GM23338 (cell line): ENCODE measurements at regions not wholly inside any gene's neighbourhood (a gene's known extent, or its start where the extent isn't known, plus 50 kb on each side); places are given as distances from the start of the nearest gene placed in this dataset.

ENCODE experiments used
- ATAC-seq: fragments of 200-7000 bp; cut with Tn5 transposase; 3 replicates; pipeline ENCODE4 v1.9.1; 2020
- DNase-seq: peaks from one replicate; pipeline ENCODE4 v3.0.0-alpha.2; 2015; ENCODE audit warnings: low spot score
- H2AFZ ChIP-seq: fragments of 200-600 bp; sonication (generic); 2 replicates; pipeline ENCODE4 v1.8.0; 2016; ENCODE audit warnings: antibody characterized with exemption, mild to moderate bottlenecking, moderate library complexity
- H3F3A ChIP-seq: fragments of 200-600 bp; sonication (generic); replicated peaks from 2 replicates; pipeline ENCODE4 v1.8.0; 2017; ENCODE audit warnings: antibody characterized with exemption, mixed run types, low read depth
- H3K27ac ChIP-seq: fragments of 200-600 bp; sonication (generic); 2 replicates; pipeline ENCODE4 v1.6.1; 2016; ENCODE audit warnings: low read depth
- H3K27me3 ChIP-seq: fragments of 200-600 bp; sonication (generic); 2 replicates; pipeline ENCODE4 v1.8.0; 2016; ENCODE audit warnings: mild to moderate bottlenecking, mixed run types, moderate library complexity; ENCODE audit not compliant: insufficient read depth
- H3K36me3 ChIP-seq: fragments of 200-600 bp; sonication (generic); 2 replicates; pipeline ENCODE4 v1.8.0; 2016; ENCODE audit warnings: mild to moderate bottlenecking; ENCODE audit not compliant: insufficient read depth
- H3K4me1 ChIP-seq: fragments of 200-600 bp; sonication (generic); 2 replicates; pipeline ENCODE4 v1.8.0; 2016; ENCODE audit warnings: mild to moderate bottlenecking, moderate library complexity; ENCODE audit not compliant: insufficient read depth
- H3K4me2 ChIP-seq: fragments of 200-600 bp; sonication (generic); 2 replicates; pipeline ENCODE4 v1.7.1; 2017; ENCODE audit warnings: mixed run types
- H3K4me3 ChIP-seq: fragments of 200-600 bp; sonication (generic); 2 replicates; pipeline ENCODE4 v1.6.1; 2016; ENCODE audit warnings: mixed run types
- H3K79me2 ChIP-seq: fragments of 200-600 bp; sonication (generic); replicated peaks from 2 replicates; pipeline ENCODE4 v1.8.0; 2017; ENCODE audit warnings: mild to moderate bottlenecking; ENCODE audit not compliant: insufficient read depth
- H3K9me2 ChIP-seq: fragments of 200-600 bp; sonication (generic); 2 replicates; pipeline ENCODE4 v1.8.0; 2017; ENCODE audit not compliant: insufficient read depth
- H4K20me1 ChIP-seq: fragments of 200-600 bp; sonication (generic); replicated peaks from 2 replicates; pipeline ENCODE4 v1.8.0; 2017; ENCODE audit warnings: mild to moderate bottlenecking; ENCODE audit not compliant: insufficient read depth
- H3K27ac Mint-ChIP-seq: 2 replicates; pipeline ENCODE4 v1.8.0; 2020; ENCODE audit warnings: inconsistent platforms, mild to moderate bottlenecking, moderate library complexity, mixed read lengths
- H3K27me3 Mint-ChIP-seq: 3 replicates; pipeline ENCODE4 v1.8.0; 2022; ENCODE audit warnings: low read depth, mild to moderate bottlenecking, moderate library complexity, mixed read lengths, inconsistent platforms; ENCODE audit not compliant: insufficient read depth, poor library complexity
- H3K36me3 Mint-ChIP-seq: 3 replicates; pipeline ENCODE4 v1.8.0; 2021; ENCODE audit warnings: low read depth, mild to moderate bottlenecking, inconsistent platforms, moderate library complexity, mixed read lengths
- H3K4me1 Mint-ChIP-seq: 3 replicates; pipeline ENCODE4 v1.8.0; 2020; ENCODE audit warnings: mild to moderate bottlenecking, inconsistent platforms, mixed read lengths
- H3K4me3 Mint-ChIP-seq: 3 replicates; pipeline ENCODE4 v1.8.0; 2021; ENCODE audit warnings: moderate library complexity, mild to moderate bottlenecking, inconsistent platforms, mixed read lengths
- H3K9me3 Mint-ChIP-seq: 3 replicates; pipeline ENCODE4 v1.8.0; 2020; ENCODE audit warnings: moderate library complexity, mild to moderate bottlenecking, inconsistent platforms, mixed read lengths
- CREB1 ChIP-seq: fragments of 250-450 bp; sonication (Bioruptor Pico); IDR thresholded peaks from 2 replicates; pipeline ENCODE4 v1.5.0; 2020; ENCODE audit warnings: low read depth, mild to moderate bottlenecking, moderate library complexity
- EZH2 ChIP-seq: fragments of 200-600 bp; sonication (generic); IDR thresholded peaks from one replicate; pipeline ENCODE4 v1.8.0; 2017; ENCODE audit warnings: antibody characterized with exemption, mild to moderate bottlenecking, low read depth; ENCODE audit not compliant: unreplicated experiment
- JUNB ChIP-seq: IDR thresholded peaks from one replicate; pipeline ENCODE4 v1.6.1; 2016; ENCODE audit warnings: antibody characterized with exemption; ENCODE audit not compliant: unreplicated experiment
- NANOG ChIP-seq: IDR thresholded peaks from 2 replicates; pipeline ENCODE4 v1.6.1; 2016; ENCODE audit warnings: antibody characterized with exemption, borderline replicate concordance
- STAT1 ChIP-seq: IDR thresholded peaks from one replicate; pipeline ENCODE4 v1.6.1; 2016; ENCODE audit warnings: antibody characterized with exemption; ENCODE audit not compliant: unreplicated experiment
- ZNF114 ChIP-seq: fragments of 250-450 bp; sonication (Bioruptor Pico); IDR thresholded peaks from 2 replicates; pipeline ENCODE4 v1.5.0; 2020; ENCODE audit warnings: mild to moderate bottlenecking, moderate library complexity
- ZNF331 ChIP-seq: fragments of 250-450 bp; sonication (Bioruptor Pico); IDR thresholded peaks from 2 replicates; pipeline ENCODE4 v1.5.0; 2020; ENCODE audit warnings: low read depth, mild to moderate bottlenecking, moderate library complexity
- TF ChIP-seq, protein P1 (sequence below), 2 experiments: fragments of 200-600 bp in 1 of 2; sonication (generic) in 1 of 2; conservative IDR thresholded peaks; 2 replicates each; pipeline versions ENCODE4 v1.5.1 to v1.6.1; 2016 to 2017; ENCODE audit warnings: antibody characterized with exemption in 2 of 2, low read depth in 2 of 2, mild to moderate bottlenecking in 2 of 2, moderate library complexity in 1 of 2
- TF ChIP-seq, protein P2 (sequence below): IDR thresholded peaks from 2 replicates; pipeline ENCODE4 v1.6.1; 2016; ENCODE audit warnings: antibody characterized with exemption
- TF ChIP-seq, protein P3 (sequence below): IDR thresholded peaks from one replicate; pipeline ENCODE4 v1.6.1; 2018; ENCODE audit warnings: antibody characterized with exemption; ENCODE audit not compliant: unreplicated experiment

DNA sequence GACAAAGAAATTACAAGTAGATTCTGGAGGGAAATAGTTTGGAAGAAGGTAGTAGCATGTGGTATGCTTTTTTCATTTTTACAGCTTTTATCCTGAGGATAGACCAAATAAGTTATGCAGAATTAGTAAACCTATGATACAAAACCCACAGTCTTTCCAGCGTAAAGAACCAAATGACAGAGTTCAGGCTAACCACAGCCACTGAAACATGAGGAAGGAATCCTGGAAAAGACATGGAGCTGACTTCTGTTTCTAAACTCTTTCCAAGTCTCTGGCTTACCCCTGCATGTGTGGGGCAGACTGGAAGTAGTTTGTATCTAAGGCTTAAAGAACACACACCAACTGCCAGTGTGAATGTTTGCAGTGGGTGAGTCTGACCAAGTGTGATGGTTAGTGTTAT, 258.4 kb upstream of the TENM4 start:
- H3K9me3 Mint-ChIP-seq: peaks cover 28% of the 10 kb centered on the region; the same call in 2 of the 3 replicates
- Histone ChIP-seq H3K4me2 (no peak overlapping the region), H3K9me2 (no peaks in the 10 kb centered on the region), H4K20me1 (no peaks in the 10 kb centered on the region), H2AFZ (0 out of 2 replicates have a peak overlapping the region, but pooled peaks have one; percentile 18), H3K27ac (no peak overlapping the region), H3K79me2 (no peaks in the 10 kb centered on the region), H3K27me3 (no peaks in the 10 kb centered on the region), H3K36me3 (no peaks in the 10 kb centered on the region), H3K4me1 (no peaks in the 10 kb centered on the region), H3K4me3 (no peak overlapping the region), H3F3A (no peaks in the 10 kb centered on the region)
- ATAC-seq (no peak), DNase-seq (no peak)
- no peaks in the 10 kb centered on the region; the same call in 2 of the 3 replicates for H3K4me1 Mint-ChIP-seq
- peaks cover 2% of the 10 kb centered on the region for H3K27me3 Mint-ChIP-seq
- H3K36me3 Mint-ChIP-seq: peaks cover 19% of the 10 kb centered on the region; the same call in 1 of the 3 replicates
- TF ChIP-seq CREB1: no peak
- no peak for TF ChIP-seq ZNF114 (CRISPR knock-in tag)
- TF ChIP-seq, protein P1, sequence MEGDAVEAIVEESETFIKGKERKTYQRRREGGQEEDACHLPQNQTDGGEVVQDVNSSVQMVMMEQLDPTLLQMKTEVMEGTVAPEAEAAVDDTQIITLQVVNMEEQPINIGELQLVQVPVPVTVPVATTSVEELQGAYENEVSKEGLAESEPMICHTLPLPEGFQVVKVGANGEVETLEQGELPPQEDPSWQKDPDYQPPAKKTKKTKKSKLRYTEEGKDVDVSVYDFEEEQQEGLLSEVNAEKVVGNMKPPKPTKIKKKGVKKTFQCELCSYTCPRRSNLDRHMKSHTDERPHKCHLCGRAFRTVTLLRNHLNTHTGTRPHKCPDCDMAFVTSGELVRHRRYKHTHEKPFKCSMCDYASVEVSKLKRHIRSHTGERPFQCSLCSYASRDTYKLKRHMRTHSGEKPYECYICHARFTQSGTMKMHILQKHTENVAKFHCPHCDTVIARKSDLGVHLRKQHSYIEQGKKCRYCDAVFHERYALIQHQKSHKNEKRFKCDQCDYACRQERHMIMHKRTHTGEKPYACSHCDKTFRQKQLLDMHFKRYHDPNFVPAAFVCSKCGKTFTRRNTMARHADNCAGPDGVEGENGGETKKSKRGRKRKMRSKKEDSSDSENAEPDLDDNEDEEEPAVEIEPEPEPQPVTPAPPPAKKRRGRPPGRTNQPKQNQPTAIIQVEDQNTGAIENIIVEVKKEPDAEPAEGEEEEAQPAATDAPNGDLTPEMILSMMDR (conservative IDR thresholded peaks at IDR 0.05; ENCODE audit: low read depth in 2 of 2): no peak
- TF ChIP-seq, protein P2, sequence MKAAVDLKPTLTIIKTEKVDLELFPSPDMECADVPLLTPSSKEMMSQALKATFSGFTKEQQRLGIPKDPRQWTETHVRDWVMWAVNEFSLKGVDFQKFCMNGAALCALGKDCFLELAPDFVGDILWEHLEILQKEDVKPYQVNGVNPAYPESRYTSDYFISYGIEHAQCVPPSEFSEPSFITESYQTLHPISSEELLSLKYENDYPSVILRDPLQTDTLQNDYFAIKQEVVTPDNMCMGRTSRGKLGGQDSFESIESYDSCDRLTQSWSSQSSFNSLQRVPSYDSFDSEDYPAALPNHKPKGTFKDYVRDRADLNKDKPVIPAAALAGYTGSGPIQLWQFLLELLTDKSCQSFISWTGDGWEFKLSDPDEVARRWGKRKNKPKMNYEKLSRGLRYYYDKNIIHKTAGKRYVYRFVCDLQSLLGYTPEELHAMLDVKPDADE: no peak
- TF ChIP-seq, protein P3, sequence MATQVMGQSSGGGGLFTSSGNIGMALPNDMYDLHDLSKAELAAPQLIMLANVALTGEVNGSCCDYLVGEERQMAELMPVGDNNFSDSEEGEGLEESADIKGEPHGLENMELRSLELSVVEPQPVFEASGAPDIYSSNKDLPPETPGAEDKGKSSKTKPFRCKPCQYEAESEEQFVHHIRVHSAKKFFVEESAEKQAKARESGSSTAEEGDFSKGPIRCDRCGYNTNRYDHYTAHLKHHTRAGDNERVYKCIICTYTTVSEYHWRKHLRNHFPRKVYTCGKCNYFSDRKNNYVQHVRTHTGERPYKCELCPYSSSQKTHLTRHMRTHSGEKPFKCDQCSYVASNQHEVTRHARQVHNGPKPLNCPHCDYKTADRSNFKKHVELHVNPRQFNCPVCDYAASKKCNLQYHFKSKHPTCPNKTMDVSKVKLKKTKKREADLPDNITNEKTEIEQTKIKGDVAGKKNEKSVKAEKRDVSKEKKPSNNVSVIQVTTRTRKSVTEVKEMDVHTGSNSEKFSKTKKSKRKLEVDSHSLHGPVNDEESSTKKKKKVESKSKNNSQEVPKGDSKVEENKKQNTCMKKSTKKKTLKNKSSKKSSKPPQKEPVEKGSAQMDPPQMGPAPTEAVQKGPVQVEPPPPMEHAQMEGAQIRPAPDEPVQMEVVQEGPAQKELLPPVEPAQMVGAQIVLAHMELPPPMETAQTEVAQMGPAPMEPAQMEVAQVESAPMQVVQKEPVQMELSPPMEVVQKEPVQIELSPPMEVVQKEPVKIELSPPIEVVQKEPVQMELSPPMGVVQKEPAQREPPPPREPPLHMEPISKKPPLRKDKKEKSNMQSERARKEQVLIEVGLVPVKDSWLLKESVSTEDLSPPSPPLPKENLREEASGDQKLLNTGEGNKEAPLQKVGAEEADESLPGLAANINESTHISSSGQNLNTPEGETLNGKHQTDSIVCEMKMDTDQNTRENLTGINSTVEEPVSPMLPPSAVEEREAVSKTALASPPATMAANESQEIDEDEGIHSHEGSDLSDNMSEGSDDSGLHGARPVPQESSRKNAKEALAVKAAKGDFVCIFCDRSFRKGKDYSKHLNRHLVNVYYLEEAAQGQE: no peak
- H3K27ac Mint-ChIP-seq: no peak overlapping the region
- H3K4me3 Mint-ChIP-seq: no peak overlapping the region

DNA sequence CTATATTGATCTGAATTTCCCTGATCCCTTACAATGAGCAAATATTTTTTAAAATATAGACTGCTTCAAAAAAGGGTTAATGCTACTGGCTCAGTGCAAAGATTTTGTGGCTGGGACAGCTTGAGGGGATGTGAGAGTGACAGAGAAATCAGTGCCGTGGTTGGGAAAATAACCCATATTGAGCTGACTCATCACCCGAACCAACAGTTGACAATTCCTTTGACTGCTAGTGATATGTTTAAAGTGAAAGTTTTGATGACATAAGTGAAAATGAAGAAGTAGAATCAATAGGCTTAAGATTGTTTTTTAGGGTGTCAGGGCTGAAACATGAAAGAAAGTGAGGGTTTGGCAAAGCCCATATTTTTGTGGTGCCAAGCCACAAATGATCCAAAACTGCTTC, 257.1 kb upstream of the TENM4 start:
- no peaks in the 10 kb centered on the region for H3K79me2 ChIP-seq
- Mint-ChIP-seq H3K36me3 (peaks cover 17% of the 10 kb centered on the region; the same call in 1 of the 3 replicates), H3K4me1 (no peaks in the 10 kb centered on the region; the same call in 2 of the 3 replicates), H3K4me3 (no peak overlapping the region), H3K27me3 (peaks cover 2% of the 10 kb centered on the region), H3K27ac (no peak overlapping the region), H3K9me3 (peaks cover 25% of the 10 kb centered on the region; the same call in 2 of the 3 replicates)
- no peak overlapping the region for H3K27ac ChIP-seq
- H3K4me3 ChIP-seq: no peak overlapping the region
- ATAC-seq (no peak), DNase-seq (no peak)
- no peaks in the 10 kb centered on the region for H3K4me1 ChIP-seq
- H3F3A ChIP-seq: no peaks in the 10 kb centered on the region
- H3K27me3 ChIP-seq: no peaks in the 10 kb centered on the region
- H4K20me1 ChIP-seq: no peaks in the 10 kb centered on the region
- H3K4me2 ChIP-seq: no peak overlapping the region
- H3K36me3 ChIP-seq: no peaks in the 10 kb centered on the region
- H2AFZ ChIP-seq: no peak overlapping the region
- H3K9me2 ChIP-seq: no peaks in the 10 kb centered on the region
- TF ChIP-seq CREB1: no peak
- no peak for TF ChIP-seq NANOG
- TF ChIP-seq EZH2: no peak
- TF ChIP-seq, protein P2: no peak
- TF ChIP-seq, protein P3: no peak
- no peak for TF ChIP-seq JUNB
- TF ChIP-seq ZNF331 (CRISPR knock-in tag): no peak
- TF ChIP-seq STAT1: no peak
- TF ChIP-seq, protein P1 (conservative IDR thresholded peaks at IDR 0.05; ENCODE audit: low read depth in 2 of 2): no peak
